T-cell (primary cell): ENCODE measurements at regions not wholly inside any gene's neighbourhood (a gene's known extent, or its start where the extent isn't known, plus 50 kb on each side); places are given as distances from the start of the nearest gene placed in this dataset.

ENCODE experiments used
- ATAC-seq, 4 experiments: fragments of 200-7000 bp in 3 of 4; fragments of 150-1000 bp in 1 of 4; cut with Tn5 transposase; replicated peaks in 1 of 4; 1 replicate in 3 of 4; 2 replicates in 1 of 4; pipeline ENCODE4 v1.10.0; 2021; ENCODE audit warnings: moderate library complexity in 3 of 4, mild to moderate bottlenecking in 2 of 4, moderate number of reproducible peaks in 1 of 4
- CTCF ChIA-PET, 2 donors: fragments of 300-600 bp; sonication (Branson Sonifier 250); formaldehyde crosslinking; loops; one replicate each; lab custom pipeline; 2022; ENCODE audit warnings: antibody characterized with exemption in 2 of 2; lab: Charles Lee
- POLR2A ChIA-PET, 2 donors: fragments of 300-600 bp; sonication (Branson Sonifier 250); formaldehyde crosslinking; loops; one replicate each; lab custom pipeline; 2022; ENCODE audit warnings: antibody characterized with exemption in 2 of 2; lab: Charles Lee
- DNase-seq, 35 experiments: peaks; one replicate each; pipeline versions ENCODE4 v3.0.0 to v3.0.0-alpha.2; 2013 to 2023
- H3K27ac ChIP-seq: one replicate; pipeline ENCODE4 v1.5.1; 2013; ENCODE audit warnings: low read length
- H3K27me3 ChIP-seq, 2 experiments: replicated peaks in 1 of 2; 1 replicate in 1 of 2; 2 replicates in 1 of 2; pipeline versions ENCODE4 v1.6.1 to v1.7.0; 2013; ENCODE audit warnings: low read length in 1 of 2, mixed read lengths in 1 of 2; ENCODE audit not compliant: control insufficient read depth in 2 of 2, insufficient read depth in 2 of 2; ENCODE audit errors: extremely low read depth in 1 of 2
- H3K36me3 ChIP-seq, 2 donors: 1 replicate in 1 of 2; 2 replicates in 1 of 2; pipeline versions ENCODE4 v1.6.1 to v1.7.0; 2013; ENCODE audit warnings: low read length in 1 of 2; ENCODE audit not compliant: control insufficient read depth in 2 of 2, insufficient read depth in 1 of 2; ENCODE audit errors: extremely low read depth in 1 of 2
- H3K4me1 ChIP-seq, 2 experiments: 1 replicate in 1 of 2; 2 replicates in 1 of 2; pipeline versions ENCODE4 v1.6.1 to v1.7.0; 2013; ENCODE audit warnings: low read length in 2 of 2, mixed read lengths in 1 of 2; ENCODE audit not compliant: insufficient read depth in 2 of 2, control insufficient read depth in 1 of 2; ENCODE audit errors: extremely low read depth in 1 of 2
- H3K4me3 ChIP-seq, 2 donors: 1 replicate in 1 of 2; 2 replicates in 1 of 2; pipeline versions ENCODE4 v1.5.1 to v1.7.0; 2013; ENCODE audit warnings: mild to moderate bottlenecking in 2 of 2, low read length in 1 of 2, moderate library complexity in 1 of 2; ENCODE audit not compliant: control insufficient read depth in 1 of 2; ENCODE audit errors: extremely low read depth in 1 of 2
- H3K9me3 ChIP-seq: 2 replicates; pipeline ENCODE4 v1.7.0; 2013
- H3K27ac Mint-ChIP-seq, 2 donors: one replicate each; pipeline ENCODE4 v1.8.0; 2020 to 2021; ENCODE audit warnings: mild to moderate bottlenecking in 2 of 2, mixed read lengths in 2 of 2
- H3K27me3 Mint-ChIP-seq, 2 donors: one replicate each; pipeline ENCODE4 v1.8.0; 2021 to 2022; ENCODE audit warnings: mixed read lengths in 2 of 2
- H3K36me3 Mint-ChIP-seq: one replicate; pipeline ENCODE4 v1.8.0; 2021; ENCODE audit warnings: mixed read lengths
- H3K4me1 Mint-ChIP-seq, 3 donors: one replicate each; pipeline ENCODE4 v1.8.0; 2020 to 2022; ENCODE audit warnings: mixed read lengths in 3 of 3, mild to moderate bottlenecking in 1 of 3
- H3K4me3 Mint-ChIP-seq, 3 donors: one replicate each; pipeline ENCODE4 v1.8.0; 2020 to 2022; ENCODE audit warnings: mild to moderate bottlenecking in 3 of 3, mixed read lengths in 3 of 3, moderate library complexity in 3 of 3
- H3K9me3 Mint-ChIP-seq, 3 donors: one replicate each; pipeline ENCODE4 v1.8.0; 2020 to 2022; ENCODE audit warnings: mixed read lengths in 3 of 3
- WGBS: methylation state at CpG from one replicate; pipeline ENCODE4 v1.1.5; 2013; ENCODE audit warnings: missing lambda C conversion rate; ENCODE audit not compliant: insufficient coverage; 5-methylcytosine and 5-hydroxymethylcytosine counted together

GRCh38 chr10:3008518-3009195 lies 58.7 kb upstream of the PFKP start:
- ChIA-PET POLR2A (no interaction called here), CTCF (no interaction called here)
- H3K27me3 Mint-ChIP-seq, result peaks cover 49 to 52% of the 10 kb centered on the region in 2 donors
- H3K4me3 ChIP-seq, result no peak overlapping the region
- 41% methylated on average over 6 of the region's 12 CpGs for WGBS
- no peak for ATAC-seq
- H3K27me3 ChIP-seq, result peaks cover 0 to 19% of the 10 kb centered on the region in 2 experiments
- peaks cover 0 to 4% (median 0%) of the 10 kb centered on the region in 3 donors for H3K4me1 Mint-ChIP-seq
- peaks cover 0 to 5% (median 0%) of the 10 kb centered on the region in 3 donors for H3K9me3 Mint-ChIP-seq
- no peaks in the 10 kb centered on the region for H3K4me1 ChIP-seq
- H3K9me3 ChIP-seq, result no peaks in the 10 kb centered on the region
- no peaks in the 10 kb centered on the region for H3K36me3 Mint-ChIP-seq
- no peaks in the 10 kb centered on the region for H3K36me3 ChIP-seq
- no peak overlapping the region for H3K4me3 Mint-ChIP-seq
- no peak overlapping the region for H3K27ac Mint-ChIP-seq
- DNase-seq, result no peak
- H3K27ac ChIP-seq, result no peak overlapping the region

GRCh38 chr10:3006607-3007006 lies 60.7 kb upstream of the PFKP start:
- Mint-ChIP-seq H3K4me3 (no peak overlapping the region), H3K27ac (no peak overlapping the region), H3K36me3 (no peaks in the 10 kb centered on the region), H3K9me3 (no peaks in the 10 kb centered on the region), H3K27me3 (peaks cover 30 to 32% of the 10 kb centered on the region in 2 donors), H3K4me1 (peaks cover 0 to 10% (median 0%) of the 10 kb centered on the region in 3 donors)
- Histone ChIP-seq H3K27ac (no peak overlapping the region), H3K36me3 (no peaks in the 10 kb centered on the region), H3K9me3 (no peaks in the 10 kb centered on the region), H3K4me3 (no peak overlapping the region), H3K4me1 (no peaks in the 10 kb centered on the region), H3K27me3 (peaks cover 0 to 12% of the 10 kb centered on the region in 2 experiments)
- ChIA-PET POLR2A (interaction anchor here in 1 of 2 donors (0.7 kb wide), 1 partner anchor 125 kb away, joined by 4 read pairs; no protein-coding TSS in a partner anchor), CTCF (no interaction called here)
- WGBS, result 38% methylated on average over 1 of the region's 1 CpG
- DNase-seq, result no peak
- no peak for ATAC-seq

- no peak for ATAC-seq
- POLR2A ChIA-PET, result no interaction called here
- Mint-ChIP-seq H3K4me1 (peaks cover 0 to 12% (median 0%) of the 10 kb centered on the region in 3 donors), H3K9me3 (no peaks in the 10 kb centered on the region), H3K27me3 (peaks cover 29 to 31% of the 10 kb centered on the region in 2 donors), H3K36me3 (no peaks in the 10 kb centered on the region), H3K27ac (no peak overlapping the region), H3K4me3 (no peak overlapping the region)
- no peak overlapping the region for H3K27ac ChIP-seq
- DNase-seq, result no peak
- H3K36me3 ChIP-seq, result no peaks in the 10 kb centered on the region
- CTCF ChIA-PET, result no interaction called here
- peaks cover 0 to 10% of the 10 kb centered on the region in 2 experiments for H3K27me3 ChIP-seq
- no peak overlapping the region for H3K4me3 ChIP-seq
- no peaks in the 10 kb centered on the region for H3K9me3 ChIP-seq
- no CpG with 5 or more reads among the region's 3 CpGs for WGBS
- H3K4me1 ChIP-seq, result no peaks in the 10 kb centered on the region
These were observed 61.3 kb upstream of the PFKP start for GRCh38 chr10:3006093-3006492.

- no peaks in the 10 kb centered on the region for H3K36me3 Mint-ChIP-seq
- ATAC-seq, result no peak
- POLR2A ChIA-PET, result no interaction called here
- H3K27me3 ChIP-seq, result peaks cover 0 to 7% of the 10 kb centered on the region in 2 experiments
- DNase-seq, result no peak
- H3K9me3 ChIP-seq, result no peaks in the 10 kb centered on the region
- H3K27ac ChIP-seq, result no peak overlapping the region
- WGBS, result no CpG with 5 or more reads among the region's 2 CpGs
- no peaks in the 10 kb centered on the region for H3K36me3 ChIP-seq
- no peak overlapping the region for H3K27ac Mint-ChIP-seq
- H3K4me1 Mint-ChIP-seq, result peaks cover 2 to 12% (median 3%) of the 10 kb centered on the region in 3 donors
- H3K4me3 Mint-ChIP-seq, result no peak overlapping the region
- no peaks in the 10 kb centered on the region for H3K4me1 ChIP-seq
- no peak overlapping the region for H3K4me3 ChIP-seq
- no peaks in the 10 kb centered on the region for H3K9me3 Mint-ChIP-seq
- peaks cover 5 to 8% of the 10 kb centered on the region in 2 donors for H3K27me3 Mint-ChIP-seq
- CTCF ChIA-PET, result no interaction called here
These were observed 65.0 kb upstream of the PFKP start for GRCh38 chr10:3002304-3002703.

GRCh38 chr10:3000048-3000447 lies 67.3 kb upstream of the PFKP start:
- Histone ChIP-seq H3K27ac (no peak overlapping the region), H3K4me3 (no peak overlapping the region), H3K27me3 (no peaks in the 10 kb centered on the region), H3K9me3 (no peaks in the 10 kb centered on the region), H3K36me3 (no peaks in the 10 kb centered on the region), H3K4me1 (no peaks in the 10 kb centered on the region)
- WGBS, result 100% methylated on average over 1 of the region's 2 CpGs
- POLR2A ChIA-PET, result no interaction called here
- H3K27me3 Mint-ChIP-seq, result peaks cover 2 to 6% of the 10 kb centered on the region in 2 donors
- H3K36me3 Mint-ChIP-seq, result no peaks in the 10 kb centered on the region
- no peak overlapping the region for H3K4me3 Mint-ChIP-seq
- H3K4me1 Mint-ChIP-seq, result peaks cover 2 to 12% (median 3%) of the 10 kb centered on the region in 3 donors
- CTCF ChIA-PET, result no interaction called here
- ATAC-seq (no peak), DNase-seq (no peak)
- H3K27ac Mint-ChIP-seq, result no peak overlapping the region
- H3K9me3 Mint-ChIP-seq, result no peaks in the 10 kb centered on the region

- H3K27me3 Mint-ChIP-seq, result peaks cover 9 to 11% of the 10 kb centered on the region in 2 donors
- no peaks in the 10 kb centered on the region for H3K4me1 ChIP-seq
- no peak overlapping the region for H3K4me3 ChIP-seq
- no peak overlapping the region for H3K4me3 Mint-ChIP-seq
- no peaks in the 10 kb centered on the region for H3K36me3 Mint-ChIP-seq
- ATAC-seq, result no peak
- no peaks in the 10 kb centered on the region for H3K36me3 ChIP-seq
- H3K27ac ChIP-seq, result no peak overlapping the region
- no peaks in the 10 kb centered on the region for H3K9me3 ChIP-seq
- H3K27ac Mint-ChIP-seq, result no peak overlapping the region
- no peaks in the 10 kb centered on the region for H3K9me3 Mint-ChIP-seq
- H3K4me1 Mint-ChIP-seq, result no peaks in the 10 kb centered on the region
- POLR2A ChIA-PET, result no interaction called here
- CTCF ChIA-PET, result interaction anchor here in 1 of 2 donors (0.6 kb wide), 1 partner anchor 13 kb away, joined by 7 read pairs; no protein-coding TSS in a partner anchor
- DNase-seq, result no peak
- peaks cover 0 to 13% of the 10 kb centered on the region in 2 experiments for H3K27me3 ChIP-seq
- no CpG with 5 or more reads among the region's 7 CpGs for WGBS
These were observed 73.0 kb upstream of the PFKP start for GRCh38 chr10:2994221-2994961.
